ENCODE measurements at regions not wholly inside any gene's neighbourhood (a gene's known extent, or its start where the extent isn't known, plus 50 kb on each side); places are given as distances from the start of the nearest gene placed in this dataset.

GRCh38 chr9:102609461-102609860, 385.7 kb upstream of the CYLC2 start:
- TF ChIP-seq CTCF (IDR thresholded peaks at IDR 0.05) (no peak), POLR2A (IDR thresholded peaks at IDR 0.05) (no peak), POLR2AphosphoS5 (IDR thresholded peaks at IDR 0.05) (no peak), EP300 (IDR thresholded peaks at IDR 0.05) (no peak)
